GM18868 (cell line): ENCODE measurements at regions not wholly inside any gene's neighbourhood (a gene's known extent, or its start where the extent isn't known, plus 50 kb on each side); places are given as distances from the start of the nearest gene placed in this dataset.

Experiments used
- ATAC-seq: cut with Tn5 transposase; IDR thresholded peaks from one replicate; pipeline ENCODE4 v1.9.1; 2021; ENCODE audit warnings: mild to moderate bottlenecking, moderate library complexity; ENCODE audit not compliant: unreplicated experiment

DNA sequence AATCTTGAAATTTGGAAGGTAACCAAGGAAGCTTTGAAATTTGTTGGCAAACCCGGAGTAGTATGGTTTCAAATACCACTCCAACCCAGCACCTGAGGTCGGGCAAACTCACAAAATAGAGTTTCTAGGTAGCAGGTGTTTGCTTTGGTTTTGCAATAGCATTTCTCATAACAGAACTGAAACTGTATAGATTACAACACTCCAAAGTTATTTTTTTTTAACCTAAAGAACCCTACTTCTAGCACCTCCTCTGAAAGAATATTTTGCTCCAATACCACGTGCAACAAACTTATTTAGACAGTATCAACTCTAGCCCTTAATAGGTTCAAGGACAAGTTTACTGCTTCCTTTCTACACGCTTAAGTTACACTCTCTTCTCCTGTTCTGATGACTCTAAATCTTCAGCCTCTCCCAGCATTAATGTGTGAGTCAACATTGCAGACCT, 178.5 kb upstream of the FMN2 start:
- no peak for ATAC-seq

DNA sequence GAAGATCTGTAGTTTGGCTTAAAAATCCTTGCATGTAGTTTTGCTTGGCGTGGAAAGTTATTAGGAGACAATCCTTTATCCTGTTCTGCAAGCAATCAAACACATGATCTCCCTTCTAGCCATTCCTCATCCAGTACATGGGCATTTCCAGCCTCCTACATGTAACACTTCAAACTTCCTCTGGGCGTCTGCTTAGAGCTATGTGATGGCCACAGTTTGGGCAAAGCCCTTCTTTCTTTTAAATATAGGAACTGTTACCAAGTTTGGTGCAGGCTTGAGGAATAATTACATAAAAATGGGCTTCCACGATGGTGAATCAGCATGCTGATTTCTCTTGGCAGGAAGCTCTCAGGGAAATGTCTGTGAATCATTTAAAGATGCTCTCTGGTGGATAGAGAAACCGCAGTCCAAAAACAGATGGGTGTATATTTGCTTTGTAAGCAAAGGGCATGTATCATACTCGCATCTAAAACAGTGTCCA, 176.9 kb upstream of the FMN2 start:
- no peak for ATAC-seq

DNA sequence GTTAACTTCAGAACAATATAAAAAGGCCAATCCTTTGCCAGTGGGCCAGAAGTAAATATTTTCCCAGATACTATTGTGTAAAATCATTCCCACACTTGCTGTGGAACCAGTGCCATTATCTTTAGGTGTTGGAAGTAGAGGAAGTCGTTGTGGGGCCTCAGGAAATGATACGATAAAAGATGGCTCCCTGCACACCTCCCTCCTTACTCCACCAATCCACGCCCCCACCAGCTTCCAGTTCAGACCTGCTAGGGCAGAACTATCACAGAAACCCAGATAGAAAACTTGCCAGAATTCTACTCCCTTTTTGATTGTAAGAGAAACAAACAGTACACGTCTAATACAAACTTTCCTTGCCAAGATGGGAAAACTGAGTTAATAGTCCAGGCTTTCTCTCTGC, 173.0 kb upstream of the FMN2 start:
- no peak for ATAC-seq

DNA sequence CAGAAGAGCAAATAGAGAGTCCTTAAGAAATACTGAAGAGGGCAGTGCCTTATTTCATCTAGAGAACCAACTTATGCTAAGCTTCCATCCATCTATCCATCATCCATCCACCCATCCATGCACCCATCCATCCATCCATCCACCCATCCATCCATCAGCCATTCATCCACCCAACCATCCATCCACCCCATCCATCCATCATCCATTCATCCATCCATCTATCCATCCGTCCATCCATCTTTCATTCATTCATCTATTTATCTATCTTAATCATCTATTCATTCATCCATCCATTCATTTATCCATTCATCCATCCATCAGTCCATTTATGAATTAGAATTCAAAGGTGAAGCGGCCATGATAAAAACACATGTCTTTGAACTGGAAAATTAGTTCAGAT, 171.5 kb upstream of the FMN2 start:
- ATAC-seq = no peak

DNA sequence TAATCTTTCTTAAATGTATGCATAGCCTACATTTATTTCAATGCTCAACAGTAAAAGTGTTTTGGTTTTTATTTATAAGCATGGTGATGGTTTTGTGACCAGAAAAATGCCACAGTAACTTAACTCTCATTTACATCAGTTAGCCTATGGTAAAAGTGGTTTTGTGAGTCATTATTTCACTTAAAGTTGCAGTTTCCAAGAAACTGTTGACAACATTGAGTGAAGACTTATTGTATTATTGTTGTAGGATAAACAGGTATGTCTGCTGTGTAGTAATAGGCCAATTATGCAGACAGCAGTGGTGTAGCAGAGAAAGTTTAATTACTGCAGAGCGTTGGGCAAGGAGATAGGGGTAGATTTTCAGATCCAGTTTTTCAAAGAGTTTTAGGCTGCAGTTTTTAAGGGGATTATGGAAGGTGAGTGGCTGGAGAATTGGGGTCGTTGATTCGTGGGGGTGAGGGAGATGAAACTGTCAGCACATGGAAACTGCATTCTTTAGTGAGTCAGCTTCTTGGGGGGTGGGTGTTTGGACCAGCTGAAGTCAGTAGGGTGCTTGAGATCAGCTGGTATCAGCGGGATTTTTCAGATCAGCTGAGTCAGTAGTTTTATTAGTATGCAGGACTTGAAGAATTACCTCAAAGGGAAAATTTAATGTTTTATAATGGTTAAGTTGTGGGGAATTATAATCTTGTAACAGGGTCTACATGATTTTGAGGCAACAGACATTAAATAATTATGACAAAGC, 168.7 kb upstream of the FMN2 start:
- ATAC-seq = no peak

DNA sequence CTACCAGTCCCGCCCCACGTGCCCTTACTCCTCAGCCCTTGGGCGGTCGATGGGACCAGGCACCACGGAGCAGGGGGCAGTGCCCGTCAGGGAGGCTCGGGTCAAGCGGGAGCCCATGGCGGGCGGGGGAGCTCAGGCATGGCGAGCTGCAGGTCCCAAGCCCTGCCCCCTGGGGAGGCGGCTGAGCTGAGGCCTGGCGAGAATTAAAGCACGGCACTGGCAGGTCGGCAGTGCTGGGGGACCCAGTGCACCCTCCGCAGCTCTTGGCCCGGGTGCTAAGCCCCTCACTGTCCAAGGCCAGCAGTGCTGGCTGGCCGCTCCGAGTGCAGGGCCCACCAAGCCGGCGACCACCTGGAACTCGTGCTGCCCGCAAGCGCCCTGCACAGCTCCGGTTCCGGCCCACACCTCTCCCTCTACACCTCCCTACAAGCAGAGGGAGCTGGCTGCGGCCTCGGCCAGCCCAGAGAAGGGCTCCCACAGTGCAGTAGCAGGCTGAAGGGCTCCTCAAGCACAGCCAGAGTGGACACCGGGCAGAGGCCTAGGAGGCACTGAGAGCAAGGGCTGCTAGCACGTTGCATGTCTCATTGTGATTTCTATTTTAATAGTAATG, 166.8 kb upstream of the FMN2 start:
- ATAC-seq = no peak

DNA sequence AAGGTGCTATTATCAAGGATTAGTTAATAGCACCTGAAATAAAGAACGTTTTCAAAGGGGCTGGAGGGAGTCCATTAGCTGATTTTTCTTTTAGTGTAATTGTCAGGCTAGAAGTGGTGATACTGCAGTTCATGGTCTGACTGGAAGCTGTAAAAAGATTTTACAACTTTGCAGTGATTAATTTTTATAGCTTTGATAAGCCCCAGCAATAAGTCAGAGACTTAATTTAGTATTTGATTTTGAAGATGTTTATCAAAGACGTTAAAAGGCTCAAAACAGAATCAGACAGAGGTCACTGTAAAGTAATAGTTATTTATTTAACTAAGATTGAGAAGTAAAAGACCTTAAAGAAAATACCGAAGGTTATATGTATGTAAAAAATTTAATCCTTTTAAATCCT, 165.5 kb upstream of the FMN2 start:
- ATAC-seq = no peak

DNA sequence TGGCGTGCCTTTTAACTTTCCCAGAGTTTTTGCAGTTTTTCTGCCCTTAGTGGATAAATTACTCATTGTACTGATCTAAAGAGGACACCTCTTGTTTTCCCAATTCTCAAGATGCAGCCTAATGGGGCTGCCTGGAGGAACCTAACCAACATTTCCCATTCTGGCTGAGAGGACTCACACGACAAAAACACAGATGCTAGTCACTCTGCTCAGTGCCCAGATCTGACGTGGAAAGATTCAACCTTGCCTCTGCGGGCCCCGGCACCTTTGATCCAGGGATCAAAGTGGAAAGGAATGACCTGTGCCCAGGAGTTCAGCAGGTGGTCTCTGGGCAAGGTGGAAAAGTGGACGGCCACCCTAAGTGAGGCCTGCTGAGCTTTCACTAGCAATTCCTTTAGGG, 162.4 kb upstream of the FMN2 start:
- ATAC-seq = no peak

DNA sequence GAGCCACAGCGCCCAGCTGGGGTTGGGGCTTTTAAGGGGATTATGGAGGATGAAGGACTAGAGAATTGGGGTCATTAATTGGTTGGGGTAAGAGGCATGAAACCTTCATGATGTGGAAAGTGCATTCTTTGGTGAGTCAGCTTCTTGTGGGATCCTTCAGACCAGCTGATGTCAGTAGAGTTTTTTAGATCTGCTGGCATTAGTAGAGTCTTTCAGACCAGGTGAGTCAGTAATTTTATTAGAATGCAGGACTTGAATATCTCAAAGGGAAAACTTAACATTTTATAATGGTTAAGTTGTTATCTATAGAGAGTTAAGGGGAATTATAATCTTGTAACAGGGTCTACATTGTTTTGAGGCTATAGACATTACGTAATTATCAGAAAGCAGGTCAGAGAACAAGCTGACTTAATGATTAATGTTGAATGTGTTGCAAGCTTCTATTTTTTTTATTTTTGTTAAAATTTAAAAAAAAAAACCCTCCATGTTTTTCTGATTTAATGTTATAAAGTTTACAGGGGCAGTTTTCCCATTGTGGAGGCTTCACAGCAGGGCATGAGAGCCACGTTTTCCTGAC, 160.9 kb upstream of the FMN2 start:
- ATAC-seq = no peak

DNA sequence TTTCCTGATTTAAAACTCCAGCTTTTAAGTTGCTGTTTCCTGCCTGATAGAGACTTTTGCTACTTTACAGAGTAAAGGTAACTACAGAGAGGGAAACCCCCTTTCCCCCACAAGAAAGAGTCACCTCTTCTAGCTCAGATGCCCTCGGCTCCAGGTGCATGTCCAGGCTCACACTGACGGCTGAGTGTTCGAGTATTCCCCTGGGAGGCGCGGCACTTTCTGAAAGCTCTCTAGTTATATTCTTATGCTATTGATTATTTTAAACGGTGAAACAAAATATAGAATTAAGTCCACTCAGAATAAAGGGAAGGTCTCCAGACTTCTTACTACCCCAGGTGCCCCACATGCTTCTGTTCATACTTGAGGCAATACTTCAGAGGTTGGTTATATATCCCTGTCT, 160.3 kb upstream of the FMN2 start:
- ATAC-seq = no peak

DNA sequence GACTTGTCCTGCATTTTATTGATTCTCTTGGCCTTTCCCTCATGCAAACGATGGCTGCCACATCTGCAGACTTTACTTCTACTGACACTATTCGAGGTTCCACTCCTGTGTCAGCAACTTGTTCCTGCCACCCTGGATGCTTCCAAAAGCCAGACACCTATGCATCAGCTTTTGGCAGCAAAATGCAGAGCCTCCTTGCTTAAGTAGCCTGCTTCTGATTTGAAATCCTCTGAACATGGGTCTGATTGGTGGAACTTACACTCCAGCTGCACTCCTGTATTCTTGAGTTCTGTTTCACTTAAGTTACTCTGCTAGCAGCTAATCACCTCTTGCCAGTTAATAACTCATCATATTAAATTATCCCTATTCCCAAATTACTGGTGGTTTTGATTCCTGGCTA, 152.1 kb upstream of the FMN2 start:
- no peak for ATAC-seq

DNA sequence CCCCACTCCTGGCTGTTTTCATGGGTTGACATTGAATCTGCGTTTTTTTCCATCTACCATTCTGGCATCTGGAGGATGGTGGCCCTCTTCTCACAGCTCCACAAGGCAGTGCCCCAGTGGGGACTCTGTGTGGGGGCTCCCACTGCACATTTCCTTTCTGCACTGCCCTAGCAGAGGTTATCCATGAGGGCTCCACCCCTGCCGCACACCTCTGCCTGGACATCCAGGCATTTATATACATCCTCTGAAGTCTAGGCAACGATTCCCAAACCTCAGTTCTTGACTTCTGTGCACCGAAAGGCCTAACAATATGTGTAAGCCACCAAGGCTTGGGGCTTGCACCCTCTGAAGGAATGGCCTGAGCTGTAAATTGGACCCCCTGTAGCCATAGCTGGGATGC, 147.9 kb upstream of the FMN2 start:
- no peak for ATAC-seq

DNA sequence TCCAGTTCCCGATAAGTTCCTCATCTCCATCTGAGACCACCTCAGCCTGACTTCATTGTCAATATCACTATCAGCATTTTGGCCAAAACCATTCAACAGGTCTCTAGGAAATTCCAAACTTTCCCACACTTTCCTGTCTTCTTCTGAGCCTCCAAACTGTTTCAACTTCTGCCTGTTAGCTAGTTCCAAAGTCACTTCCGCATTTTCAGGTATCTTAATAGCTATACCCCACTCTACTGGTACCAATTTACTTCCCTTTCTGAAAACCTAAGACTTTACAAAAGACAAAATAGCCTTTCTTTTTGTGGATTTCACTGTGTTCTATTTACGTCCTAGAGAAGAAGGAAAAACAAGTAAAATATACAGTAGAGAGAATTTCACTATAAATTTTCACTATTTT, 147.0 kb upstream of the FMN2 start:
- ATAC-seq = no peak

DNA sequence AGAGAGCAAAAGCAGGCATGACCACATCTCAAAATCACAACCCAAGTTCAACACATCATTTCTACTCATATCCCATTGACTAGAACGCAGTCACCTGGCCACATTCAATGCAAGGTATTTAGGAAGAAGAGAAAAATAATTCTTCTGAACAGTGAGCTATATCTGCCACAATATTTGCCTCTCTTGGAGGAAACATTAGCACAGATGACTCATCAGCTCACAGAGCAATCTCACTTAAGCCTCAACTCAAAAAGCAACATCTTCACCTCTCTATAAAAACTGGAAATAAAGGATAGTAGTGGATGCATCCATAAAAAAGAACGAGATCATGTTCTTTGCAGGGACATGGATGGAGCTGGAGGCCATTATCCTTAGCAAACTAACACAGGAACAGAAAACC, 143.9 kb upstream of the FMN2 start:
- ATAC-seq = no peak

DNA sequence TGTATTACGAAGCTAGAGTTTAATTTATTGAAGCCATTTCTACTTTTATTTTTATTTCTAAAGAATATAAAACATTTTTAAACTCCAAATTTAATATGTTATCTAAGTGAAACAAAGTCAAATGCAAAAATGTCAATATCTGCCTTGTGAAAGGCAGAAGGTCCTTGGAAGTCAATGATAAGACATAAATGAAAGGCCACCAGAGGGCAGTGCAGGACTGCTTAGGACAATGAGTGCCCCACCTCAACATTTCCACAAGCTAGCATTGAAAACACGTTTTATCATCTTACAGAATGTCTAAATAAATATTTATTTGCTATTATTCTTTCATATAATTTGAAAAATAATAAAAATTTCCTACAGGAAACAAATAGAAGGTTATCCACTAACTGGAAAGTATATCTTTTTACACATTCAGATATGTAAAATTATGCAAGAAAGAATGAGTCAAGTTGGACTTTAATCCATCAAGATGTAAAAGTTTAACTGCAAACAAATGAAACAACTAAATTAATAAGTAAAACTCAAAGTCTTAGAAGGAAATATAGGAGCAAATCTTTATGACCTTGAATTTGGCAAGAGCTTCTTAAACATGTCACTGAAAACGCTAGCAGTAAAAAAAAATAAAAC, 140.1 kb upstream of the FMN2 start:
- peak; percentile 68 for ATAC-seq

DNA sequence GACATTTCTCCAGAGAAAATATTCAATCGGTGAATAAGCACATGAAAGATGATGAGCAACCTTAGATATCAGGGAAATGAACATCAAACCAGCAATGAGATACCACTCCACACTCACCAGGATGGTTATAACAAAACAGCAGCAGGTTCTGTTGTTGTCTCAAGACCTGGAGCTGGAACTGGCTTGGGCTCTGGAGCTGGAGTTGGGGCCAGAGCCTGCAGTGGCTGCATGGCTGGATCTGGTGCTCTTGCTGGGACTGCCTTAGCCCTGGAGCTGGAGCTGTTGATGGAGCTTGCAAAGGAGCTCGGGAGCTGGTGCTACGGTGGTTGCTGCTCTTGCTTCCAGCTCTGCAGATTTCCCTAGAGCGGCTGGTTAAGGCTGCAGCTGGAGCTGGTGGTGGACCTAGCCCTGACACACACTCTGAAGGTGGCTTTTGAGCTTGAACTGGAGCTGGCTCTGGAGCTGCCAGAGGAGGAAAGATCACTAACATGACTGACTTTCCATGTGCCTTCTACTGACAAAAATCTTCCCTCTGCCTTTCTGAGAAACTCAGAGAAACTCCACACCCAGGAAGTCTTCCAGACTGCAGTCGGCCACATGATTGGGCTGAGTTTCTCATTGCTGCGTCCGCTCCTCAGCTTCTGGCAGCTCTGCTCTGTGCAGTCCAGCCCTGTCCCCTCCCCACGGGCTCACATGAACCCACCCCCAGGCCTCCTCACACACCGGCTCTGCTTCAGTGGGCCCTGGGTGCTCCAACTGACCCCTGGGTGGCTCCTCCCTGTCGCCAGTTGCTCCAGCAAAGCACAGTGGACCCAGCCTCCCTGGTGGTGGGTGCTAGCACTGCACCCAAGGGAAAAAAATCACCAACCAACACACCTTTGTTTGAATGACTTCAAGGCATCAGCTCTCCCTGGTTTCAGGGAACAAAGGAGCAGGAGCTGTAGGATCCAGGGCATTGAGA, 139.1 kb upstream of the FMN2 start:
- peak; percentile 73 for ATAC-seq

DNA sequence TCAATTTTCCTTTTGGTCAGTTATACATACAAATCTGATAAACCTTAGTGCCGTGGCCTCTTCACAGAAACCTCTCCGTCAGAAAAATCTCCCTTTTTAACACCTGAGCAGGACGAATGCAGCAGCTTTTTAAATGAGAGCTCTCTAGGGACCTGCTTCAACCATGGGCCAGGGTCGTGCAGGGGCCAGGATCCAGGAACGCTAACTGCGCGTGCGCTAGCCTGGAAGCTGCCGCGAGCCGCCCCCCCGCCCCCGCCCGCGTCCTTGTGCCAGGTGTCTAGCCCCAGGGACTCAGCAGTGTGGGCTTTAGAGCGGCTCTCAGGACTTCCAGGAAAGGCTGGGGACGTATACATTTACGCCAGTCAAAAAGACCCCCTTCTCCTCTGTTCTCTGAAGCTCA, 136.8 kb upstream of the FMN2 start:
- no peak for ATAC-seq

DNA sequence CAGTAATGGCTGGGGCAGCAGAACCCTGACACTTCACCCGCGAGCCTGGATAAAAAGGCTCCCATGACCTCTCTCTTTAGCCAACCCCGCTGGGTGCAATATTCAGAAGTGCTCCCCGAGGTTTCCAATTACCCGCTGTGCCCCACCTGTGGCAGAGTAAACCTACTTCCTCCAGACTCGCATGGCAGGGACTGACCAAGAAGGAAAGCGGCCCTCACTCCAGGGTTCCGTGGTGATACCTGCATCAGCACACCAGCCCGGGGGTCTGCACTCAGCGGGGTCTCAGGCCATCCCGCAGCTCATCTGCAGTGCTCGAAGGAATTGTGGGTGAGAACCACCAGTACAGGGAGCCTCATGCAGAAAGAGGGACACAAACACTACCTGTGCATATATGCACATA, 136.3 kb upstream of the FMN2 start:
- ATAC-seq = no peak

DNA sequence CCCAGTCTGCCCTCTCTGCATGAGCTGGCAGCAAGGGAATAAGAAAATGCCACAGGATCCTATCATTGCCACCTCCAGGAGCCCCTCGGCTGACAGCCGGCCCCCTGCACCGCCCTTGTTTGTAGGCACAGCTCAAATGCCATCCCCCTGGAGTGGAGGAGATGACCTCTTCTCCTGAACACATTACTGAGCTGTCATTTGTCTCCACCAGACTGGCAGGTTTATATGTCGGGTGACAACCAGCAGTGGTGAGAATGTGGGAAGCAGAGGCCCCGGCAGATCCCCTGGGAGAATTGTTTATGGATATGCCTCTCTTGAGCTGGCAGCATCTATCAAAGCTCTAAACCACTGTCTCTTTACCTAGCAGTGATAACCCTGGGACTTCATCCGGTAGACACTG, 135.4 kb upstream of the FMN2 start:
- no peak for ATAC-seq

DNA sequence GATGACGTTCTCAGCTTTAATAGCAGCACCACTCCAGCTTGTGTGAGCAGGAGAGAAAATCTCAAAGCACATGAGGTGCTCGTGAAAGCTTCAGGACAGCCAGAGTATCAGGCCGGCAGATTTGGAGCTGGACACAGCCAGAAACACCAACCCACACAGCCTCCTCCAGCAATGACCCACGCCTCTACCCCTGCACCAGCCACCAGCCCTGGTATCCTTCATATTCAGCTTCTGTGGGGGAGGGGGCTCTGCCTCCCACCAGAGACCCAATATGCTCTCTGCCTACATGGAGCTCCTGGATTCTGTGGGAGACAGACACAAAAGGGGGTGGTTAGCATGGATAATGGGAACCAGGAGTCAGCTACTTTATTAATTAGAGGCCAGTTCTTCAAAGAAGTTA, 133.6 kb upstream of the FMN2 start:
- no peak for ATAC-seq

DNA sequence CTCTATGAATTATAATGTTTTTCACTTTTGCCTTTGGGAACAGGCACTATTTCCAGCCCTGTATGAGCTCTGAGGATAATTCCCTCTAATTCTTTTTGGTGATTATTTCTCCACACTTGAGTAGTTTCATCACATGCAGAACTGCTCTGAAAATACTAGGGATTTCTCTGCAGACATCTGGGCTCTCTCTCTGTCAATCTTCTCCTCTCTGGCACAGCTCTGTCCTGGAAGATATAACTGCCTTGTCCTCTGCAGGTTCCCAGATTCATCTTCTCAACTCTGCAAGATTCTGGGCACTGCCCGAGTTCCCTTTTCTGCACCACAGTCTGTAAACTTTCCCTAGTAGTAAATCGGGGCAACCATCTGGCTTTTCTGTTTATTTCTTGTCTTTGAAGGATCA, 131.3 kb upstream of the FMN2 start:
- ATAC-seq = no peak
